ENCODE measurements at regions not wholly inside any gene's neighbourhood (a gene's known extent, or its start where the extent isn't known, plus 50 kb on each side); places are given as distances from the start of the nearest gene placed in this dataset.

GRCh38 chr18:28635530-28635929 is 458.6 kb upstream of the CDH2 start:
- TF ChIP-seq POLR2A (IDR thresholded peaks at IDR 0.05) (no peak), POLR2AphosphoS5 (IDR thresholded peaks at IDR 0.05) (no peak), EP300 (IDR thresholded peaks at IDR 0.05) (no peak), CTCF (IDR thresholded peaks at IDR 0.05) (no peak)

GRCh38 chr18:28626756-28627155 is 449.8 kb upstream of the CDH2 start:
- no peak for TF ChIP-seq EP300 (IDR thresholded peaks at IDR 0.05)
- TF ChIP-seq POLR2A (IDR thresholded peaks at IDR 0.05): no peak
- TF ChIP-seq CTCF (IDR thresholded peaks at IDR 0.05): no peak
- TF ChIP-seq POLR2AphosphoS5 (IDR thresholded peaks at IDR 0.05): no peak
- Histone ChIP-seq H3K4me1 (no peaks in the 10 kb centered on the region), H3K36me3 (no peaks in the 10 kb centered on the region), H3K9me3 (no peaks in the 10 kb centered on the region), H3K4me3 (no peak overlapping the region), H3K27me3 (no peaks in the 10 kb centered on the region), H3K27ac (no peak overlapping the region)
- DNase-seq (ENCODE audit: low spot score in 2 of 2): no peak

More at GRCh38 chr18:28635530-28635929, 458.6 kb upstream of the CDH2 start:
- no peaks in the 10 kb centered on the region for H3K36me3 ChIP-seq
- H3K27me3 ChIP-seq: no peaks in the 10 kb centered on the region
- no peaks in the 10 kb centered on the region for H3K4me1 ChIP-seq
- H3K27ac ChIP-seq: no peak overlapping the region
- H3K9me3 ChIP-seq: no peaks in the 10 kb centered on the region
- no peak overlapping the region for H3K4me3 ChIP-seq
- DNase-seq (ENCODE audit: low spot score in 2 of 2): no peak

- H3K9me3 ChIP-seq: no peaks in the 10 kb centered on the region
- no peaks in the 10 kb centered on the region for H3K4me1 ChIP-seq
- WGBS: 0% methylated on average over 1 of the region's 1 CpG
- no peak for DNase-seq (ENCODE audit: low spot score in 2 of 2)
- TF ChIP-seq POLR2A (IDR thresholded peaks at IDR 0.05): no peak
- TF ChIP-seq POLR2AphosphoS5 (IDR thresholded peaks at IDR 0.05): no peak
- no peak for TF ChIP-seq EP300 (IDR thresholded peaks at IDR 0.05)
- no peak for TF ChIP-seq CTCF (IDR thresholded peaks at IDR 0.05)
- no peaks in the 10 kb centered on the region for H3K36me3 ChIP-seq
- no peak overlapping the region for H3K27ac ChIP-seq
- H3K27me3 ChIP-seq: no peaks in the 10 kb centered on the region
- H3K4me3 ChIP-seq: no peak overlapping the region
Measured at GRCh38 chr18:28607991-28608390, 431.1 kb upstream of the CDH2 start.

GRCh38 chr18:28606686-28607085 is 429.8 kb upstream of the CDH2 start:
- H3K27me3 ChIP-seq: no peaks in the 10 kb centered on the region
- no peaks in the 10 kb centered on the region for H3K9me3 ChIP-seq
- DNase-seq (ENCODE audit: low spot score in 2 of 2): no peak
- H3K27ac ChIP-seq: no peak overlapping the region
- H3K4me3 ChIP-seq: no peak overlapping the region
- H3K36me3 ChIP-seq: no peaks in the 10 kb centered on the region
- WGBS: 58% methylated on average over 2 of the region's 2 CpGs
- no peaks in the 10 kb centered on the region for H3K4me1 ChIP-seq
- TF ChIP-seq EP300 (IDR thresholded peaks at IDR 0.05) (no peak), CTCF (IDR thresholded peaks at IDR 0.05) (no peak), POLR2A (IDR thresholded peaks at IDR 0.05) (no peak), POLR2AphosphoS5 (IDR thresholded peaks at IDR 0.05) (no peak)

GRCh38 chr18:28602391-28602790 is 425.5 kb upstream of the CDH2 start:
- no peak for DNase-seq (ENCODE audit: low spot score in 2 of 2)
- H3K27ac ChIP-seq: no peak overlapping the region
- TF ChIP-seq EP300 (IDR thresholded peaks at IDR 0.05): no peak
- TF ChIP-seq POLR2A (IDR thresholded peaks at IDR 0.05): no peak
- no peak for TF ChIP-seq CTCF (IDR thresholded peaks at IDR 0.05)
- no peak for TF ChIP-seq POLR2AphosphoS5 (IDR thresholded peaks at IDR 0.05)
- H3K36me3 ChIP-seq: no peaks in the 10 kb centered on the region
- H3K27me3 ChIP-seq: no peaks in the 10 kb centered on the region
- no peak overlapping the region for H3K4me3 ChIP-seq
- H3K9me3 ChIP-seq: peaks cover 3% of the 10 kb centered on the region
- no peaks in the 10 kb centered on the region for H3K4me1 ChIP-seq
